ENCODE measurements at regions not wholly inside any gene's neighbourhood (a gene's known extent, or its start where the extent isn't known, plus 50 kb on each side); places are given as distances from the start of the nearest gene placed in this dataset.

DNA sequence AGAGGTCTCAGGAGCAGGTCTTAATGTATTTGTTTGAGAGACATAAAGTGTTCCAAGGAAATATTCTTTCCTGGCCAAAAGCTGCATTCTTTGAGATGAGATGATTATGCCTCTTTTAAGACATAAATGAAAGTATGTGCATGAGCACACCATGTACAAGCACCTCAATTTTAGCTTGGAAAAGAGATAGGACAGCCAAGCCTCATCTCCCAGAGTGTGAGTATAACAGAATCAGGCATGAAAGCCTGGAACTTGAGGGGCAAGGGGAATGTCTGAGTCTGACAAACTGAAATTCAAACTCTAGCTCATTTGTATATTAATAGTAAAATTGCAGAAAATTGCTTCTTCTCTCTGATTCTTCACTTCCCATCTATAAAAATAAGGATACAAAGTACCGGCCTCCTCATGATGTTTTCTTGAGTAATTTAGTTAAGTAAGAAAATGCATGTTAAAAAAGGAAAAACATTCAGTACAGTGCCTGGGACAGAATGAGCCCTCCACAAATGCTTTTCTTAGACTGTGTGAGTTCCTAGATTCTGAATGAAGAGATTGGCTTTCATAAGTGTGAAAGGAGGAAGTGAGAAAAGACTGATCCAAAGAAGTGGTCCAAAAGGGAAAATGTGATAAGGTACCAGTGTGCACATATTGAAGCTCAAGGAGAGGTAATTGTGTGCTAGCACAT lies 1260.9 kb upstream of the SORCS1 start:
- no peak overlapping the region for H3K4me2 ChIP-seq (ENCODE audit: low read length)
- no peaks in the 10 kb centered on the region for H3F3A ChIP-seq (ENCODE audit: insufficient read depth, low read length)
- H3K9me2 ChIP-seq (ENCODE audit: low read depth, low read length) = no peaks in the 10 kb centered on the region
- H3K9me3 ChIP-seq (ENCODE audit: low read length) = no peaks in the 10 kb centered on the region
- H3K9ac ChIP-seq (ENCODE audit: low read length) = no peak overlapping the region
- no peak overlapping the region for H3K27ac ChIP-seq (ENCODE audit: low read depth, low read length, poor library complexity, severe bottlenecking)
- TF ChIP-seq, protein P1, sequence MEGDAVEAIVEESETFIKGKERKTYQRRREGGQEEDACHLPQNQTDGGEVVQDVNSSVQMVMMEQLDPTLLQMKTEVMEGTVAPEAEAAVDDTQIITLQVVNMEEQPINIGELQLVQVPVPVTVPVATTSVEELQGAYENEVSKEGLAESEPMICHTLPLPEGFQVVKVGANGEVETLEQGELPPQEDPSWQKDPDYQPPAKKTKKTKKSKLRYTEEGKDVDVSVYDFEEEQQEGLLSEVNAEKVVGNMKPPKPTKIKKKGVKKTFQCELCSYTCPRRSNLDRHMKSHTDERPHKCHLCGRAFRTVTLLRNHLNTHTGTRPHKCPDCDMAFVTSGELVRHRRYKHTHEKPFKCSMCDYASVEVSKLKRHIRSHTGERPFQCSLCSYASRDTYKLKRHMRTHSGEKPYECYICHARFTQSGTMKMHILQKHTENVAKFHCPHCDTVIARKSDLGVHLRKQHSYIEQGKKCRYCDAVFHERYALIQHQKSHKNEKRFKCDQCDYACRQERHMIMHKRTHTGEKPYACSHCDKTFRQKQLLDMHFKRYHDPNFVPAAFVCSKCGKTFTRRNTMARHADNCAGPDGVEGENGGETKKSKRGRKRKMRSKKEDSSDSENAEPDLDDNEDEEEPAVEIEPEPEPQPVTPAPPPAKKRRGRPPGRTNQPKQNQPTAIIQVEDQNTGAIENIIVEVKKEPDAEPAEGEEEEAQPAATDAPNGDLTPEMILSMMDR (IDR thresholded peaks at IDR 0.05; ENCODE audit: low read length) = no peak
- TF ChIP-seq EZH2 (IDR thresholded peaks at IDR 0.05; ENCODE audit: borderline replicate concordance, low read length) = no peak
- no peaks in the 10 kb centered on the region for H4K20me1 ChIP-seq (ENCODE audit: insufficient read depth, low read length)
- no peaks in the 10 kb centered on the region for H3K79me2 ChIP-seq (ENCODE audit: insufficient read depth, low read length)
- H3K4me1 ChIP-seq (ENCODE audit: insufficient read depth, low read length, severe bottlenecking) = no peaks in the 10 kb centered on the region
- H3K36me3 ChIP-seq (ENCODE audit: insufficient read depth, low read length) = no peaks in the 10 kb centered on the region
- no peak overlapping the region for H3K4me3 ChIP-seq (ENCODE audit: low read depth, low read length, poor library complexity, severe bottlenecking)
- no peaks in the 10 kb centered on the region for H3K27me3 ChIP-seq (ENCODE audit: insufficient read depth, low read length)
- H2AFZ ChIP-seq (ENCODE audit: low read length) = no peak overlapping the region

DNA sequence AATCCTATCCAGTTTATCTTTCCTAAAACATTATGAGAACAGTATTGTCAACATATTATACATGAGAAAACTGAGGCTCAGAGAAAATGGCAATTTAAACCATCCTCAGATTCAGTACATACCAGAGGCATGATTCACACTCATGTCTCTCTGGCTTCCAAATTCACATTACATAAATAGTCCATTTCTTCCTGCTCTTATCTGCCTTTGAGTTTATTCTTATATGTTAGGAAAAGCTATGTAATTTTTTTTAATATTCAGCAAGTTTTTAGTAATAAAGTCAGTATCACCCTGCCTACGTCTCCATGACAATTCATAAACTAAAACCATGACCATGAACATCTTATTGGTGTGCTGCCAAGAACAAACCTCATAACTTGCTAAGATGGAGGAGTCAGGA lies 1260.2 kb upstream of the SORCS1 start:
- H3K9ac ChIP-seq (ENCODE audit: low read length) = no peak overlapping the region
- H3K4me1 ChIP-seq (ENCODE audit: insufficient read depth, low read length, severe bottlenecking) = no peaks in the 10 kb centered on the region
- no peaks in the 10 kb centered on the region for H3K9me2 ChIP-seq (ENCODE audit: low read depth, low read length)
- no peak overlapping the region for H2AFZ ChIP-seq (ENCODE audit: low read length)
- no peaks in the 10 kb centered on the region for H3K79me2 ChIP-seq (ENCODE audit: insufficient read depth, low read length)
- H3K27me3 ChIP-seq (ENCODE audit: insufficient read depth, low read length) = no peaks in the 10 kb centered on the region
- H4K20me1 ChIP-seq (ENCODE audit: insufficient read depth, low read length) = no peaks in the 10 kb centered on the region
- no peak overlapping the region for H3K4me2 ChIP-seq (ENCODE audit: low read length)
- TF ChIP-seq, protein P1 (IDR thresholded peaks at IDR 0.05; ENCODE audit: low read length) = no peak
- no peak for TF ChIP-seq EZH2 (IDR thresholded peaks at IDR 0.05; ENCODE audit: borderline replicate concordance, low read length)
- no peaks in the 10 kb centered on the region for H3F3A ChIP-seq (ENCODE audit: insufficient read depth, low read length)
- no peaks in the 10 kb centered on the region for H3K9me3 ChIP-seq (ENCODE audit: low read length)
- H3K27ac ChIP-seq (ENCODE audit: low read depth, low read length, poor library complexity, severe bottlenecking) = no peak overlapping the region
- no peak overlapping the region for H3K4me3 ChIP-seq (ENCODE audit: low read depth, low read length, poor library complexity, severe bottlenecking)
- no peaks in the 10 kb centered on the region for H3K36me3 ChIP-seq (ENCODE audit: insufficient read depth, low read length)

DNA sequence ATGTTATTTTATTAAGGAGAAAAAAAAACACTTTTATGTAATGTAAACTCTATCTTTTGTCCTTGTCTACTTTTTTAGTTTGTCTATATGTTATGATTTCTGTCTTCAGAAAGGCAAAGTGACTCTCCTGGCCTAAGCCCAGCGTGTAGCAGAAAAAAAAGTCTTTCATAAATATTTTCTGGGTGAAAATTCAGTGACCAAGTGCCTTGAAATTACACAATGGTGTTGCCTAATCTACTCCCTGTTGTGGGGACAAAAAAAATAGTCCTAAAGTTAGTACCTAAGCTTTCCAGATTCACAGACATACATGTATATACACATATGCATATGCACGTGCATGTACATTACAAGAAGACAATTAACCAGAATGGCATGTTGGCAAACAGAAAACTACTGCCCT lies 1257.8 kb upstream of the SORCS1 start:
- no peak for TF ChIP-seq EZH2 (IDR thresholded peaks at IDR 0.05; ENCODE audit: borderline replicate concordance, low read length)
- TF ChIP-seq, protein P1 (IDR thresholded peaks at IDR 0.05; ENCODE audit: low read length) = no peak
- Histone ChIP-seq H3K27ac (ENCODE audit: low read depth, low read length, poor library complexity, severe bottlenecking) (no peak overlapping the region), H3K27me3 (ENCODE audit: insufficient read depth, low read length) (no peaks in the 10 kb centered on the region), H3K79me2 (ENCODE audit: insufficient read depth, low read length) (no peaks in the 10 kb centered on the region), H3K4me2 (ENCODE audit: low read length) (no peak overlapping the region), H3K9me3 (ENCODE audit: low read length) (no peaks in the 10 kb centered on the region), H4K20me1 (ENCODE audit: insufficient read depth, low read length) (no peaks in the 10 kb centered on the region), H3K9me2 (ENCODE audit: low read depth, low read length) (no peaks in the 10 kb centered on the region), H3K4me3 (ENCODE audit: low read depth, low read length, poor library complexity, severe bottlenecking) (no peak overlapping the region), H3K9ac (ENCODE audit: low read length) (no peak overlapping the region), H2AFZ (ENCODE audit: low read length) (no peak overlapping the region), H3K36me3 (ENCODE audit: insufficient read depth, low read length) (no peaks in the 10 kb centered on the region), H3F3A (ENCODE audit: insufficient read depth, low read length) (no peaks in the 10 kb centered on the region), H3K4me1 (ENCODE audit: insufficient read depth, low read length, severe bottlenecking) (no peaks in the 10 kb centered on the region)

Measured in OCI-LY1 (cell line).